ENCODE measurements at regions not wholly inside any gene's neighbourhood (a gene's known extent, or its start where the extent isn't known, plus 50 kb on each side); places are given as distances from the start of the nearest gene placed in this dataset.

GRCh38 chr12:90149453-90149852 is 440.8 kb upstream of the ATP2B1 start:
- Histone ChIP-seq H3K14ac (ENCODE audit: insufficient read depth, low read length) (no peak overlapping the region), H2BK12ac (ENCODE audit: insufficient read length, low read depth, low read length) (no peak overlapping the region), H2AK5ac (ENCODE audit: insufficient read length, low read length) (no peak overlapping the region), H3K79me1 (ENCODE audit: insufficient read depth, low read depth, low read length, poor library complexity, severe bottlenecking) (no peaks in the 10 kb centered on the region), H3K9me3 (ENCODE audit: control insufficient read depth, low read depth, low read length) (no peaks in the 10 kb centered on the region), H2BK20ac (ENCODE audit: low read depth, low read length, poor library complexity, severe bottlenecking) (no peak overlapping the region), H2AFZ (ENCODE audit: low read length) (no peak overlapping the region), H3K23me2 (ENCODE audit: insufficient read length, low read depth, low read length, poor library complexity, severe bottlenecking) (no peaks in the 10 kb centered on the region), H4K5ac (ENCODE audit: insufficient read length, low read depth, low read length) (no peak overlapping the region), H2BK120ac (ENCODE audit: low read depth, low read length, poor library complexity, severe bottlenecking) (no peak overlapping the region), H4K91ac (ENCODE audit: insufficient read length, low read depth, low read length) (no peak overlapping the region), H3K27me3 (ENCODE audit: insufficient read depth, low read length) (no peaks in the 10 kb centered on the region), H3K79me2 (ENCODE audit: insufficient read depth, low read length) (no peaks in the 10 kb centered on the region), H4K8ac (replicated peaks; ENCODE audit: insufficient read length, low read depth, low read length) (no peak overlapping the region), H3K4ac (ENCODE audit: low read depth, low read length) (no peak overlapping the region), H4K20me1 (ENCODE audit: control insufficient read depth, insufficient read depth, insufficient read length) (no peaks in the 10 kb centered on the region), H3K4me2 (ENCODE audit: insufficient read depth, insufficient read length, low read length) (no peak overlapping the region), H3K23ac (ENCODE audit: insufficient read length, low read depth, low read length) (no peak overlapping the region), H3K27ac (ENCODE audit: insufficient read length, low read depth, low read length) (no peak overlapping the region), H3K4me1 (ENCODE audit: insufficient read depth, low read length) (no peaks in the 10 kb centered on the region), H3T11ph (ENCODE audit: low read length) (no peak overlapping the region), H3K56ac (ENCODE audit: insufficient read length, low read depth, low read length) (no peak overlapping the region), H2BK5ac (ENCODE audit: insufficient read length, low read length) (no peak overlapping the region), H3K9ac (ENCODE audit: extremely low read depth, insufficient read length, low read length) (no peak overlapping the region), H2BK15ac (ENCODE audit: low read depth, low read length) (no peak overlapping the region), H3K18ac (ENCODE audit: insufficient read length, low read depth, low read length) (no peak overlapping the region)
- no peak overlapping the region for H3K4me3 Mint-ChIP-seq
- no peak for DNase-seq
- peaks cover 3 to 4% of the 10 kb centered on the region in 2 experiments; a peak in 2 of 5 replicates for H3K9me3 Mint-ChIP-seq
- WGBS (ENCODE audit: extremely low coverage, insufficient read length, low lambda C conversion rate), result no CpG with 5 or more reads among the region's 1 CpG
- H3K36me3 Mint-ChIP-seq (ENCODE audit: insufficient read depth in 1 of 3, low read depth in 3 of 3), result peaks cover 0 to 4% (median 2%) of the 10 kb centered on the region in 3 experiments; a peak in 3 of 7 replicates
- H3K27ac Mint-ChIP-seq, result no peak overlapping the region
- TF ChIP-seq, protein P1, sequence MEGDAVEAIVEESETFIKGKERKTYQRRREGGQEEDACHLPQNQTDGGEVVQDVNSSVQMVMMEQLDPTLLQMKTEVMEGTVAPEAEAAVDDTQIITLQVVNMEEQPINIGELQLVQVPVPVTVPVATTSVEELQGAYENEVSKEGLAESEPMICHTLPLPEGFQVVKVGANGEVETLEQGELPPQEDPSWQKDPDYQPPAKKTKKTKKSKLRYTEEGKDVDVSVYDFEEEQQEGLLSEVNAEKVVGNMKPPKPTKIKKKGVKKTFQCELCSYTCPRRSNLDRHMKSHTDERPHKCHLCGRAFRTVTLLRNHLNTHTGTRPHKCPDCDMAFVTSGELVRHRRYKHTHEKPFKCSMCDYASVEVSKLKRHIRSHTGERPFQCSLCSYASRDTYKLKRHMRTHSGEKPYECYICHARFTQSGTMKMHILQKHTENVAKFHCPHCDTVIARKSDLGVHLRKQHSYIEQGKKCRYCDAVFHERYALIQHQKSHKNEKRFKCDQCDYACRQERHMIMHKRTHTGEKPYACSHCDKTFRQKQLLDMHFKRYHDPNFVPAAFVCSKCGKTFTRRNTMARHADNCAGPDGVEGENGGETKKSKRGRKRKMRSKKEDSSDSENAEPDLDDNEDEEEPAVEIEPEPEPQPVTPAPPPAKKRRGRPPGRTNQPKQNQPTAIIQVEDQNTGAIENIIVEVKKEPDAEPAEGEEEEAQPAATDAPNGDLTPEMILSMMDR (conservative IDR thresholded peaks at IDR 0.05), result no peak
- peaks cover 5% of the 10 kb centered on the region in 2 experiments for H3K4me1 Mint-ChIP-seq
- H3K27me3 Mint-ChIP-seq (ENCODE audit: low read depth), result no peaks in the 10 kb centered on the region

Measured in H9 (cell line).